Panc1 (cell line): ENCODE measurements at regions not wholly inside any gene's neighbourhood (a gene's known extent, or its start where the extent isn't known, plus 50 kb on each side); places are given as distances from the start of the nearest gene placed in this dataset.

ENCODE experiments used
- ATAC-seq: fragments of 200-7000 bp; cut with Tn5 transposase; 2 replicates; pipeline ENCODE4 v1.9.1; 2020; ENCODE audit warnings: mild to moderate bottlenecking, moderate library complexity
- BruUV-seq: library from RNA; stranded (reverse); fragments of 400-500 nt; replicated peaks from 2 replicates; lab custom pipeline; 2021; lab: Mats Ljungman, UMichigan
- CTCF ChIA-PET: fragments of 300-600 bp; sonication (Branson Sonifier 250); formaldehyde crosslinking; loops from one replicate; lab custom pipeline; 2022; ENCODE audit warnings: antibody characterized with exemption; lab: Charles Lee
- POLR2A ChIA-PET: fragments of 300-600 bp; sonication (Branson Sonifier 250); formaldehyde crosslinking; loops from one replicate; lab custom pipeline; 2022; ENCODE audit warnings: antibody characterized with exemption; lab: Charles Lee
- DNase-seq: peaks from one replicate; pipeline ENCODE4 v3.0.0-alpha.2; 2010; ENCODE audit warnings: low read depth, low spot score
- H3K27ac ChIP-seq: 2 replicates; pipeline ENCODE4 v1.5.1; 2011; ENCODE audit warnings: mild to moderate bottlenecking, low read length, inconsistent platforms
- H3K27me3 ChIP-seq: fragments of 200-500 bp; sonication (Bioruptor generic); 2 replicates; pipeline ENCODE4 v1.6.0; 2014; ENCODE audit warnings: low read length, inconsistent platforms; ENCODE audit not compliant: control insufficient read depth, insufficient read depth
- H3K36me3 ChIP-seq: fragments of 200-500 bp; sonication (Bioruptor generic); 2 replicates; pipeline ENCODE4 v1.5.1; 2014; ENCODE audit warnings: inconsistent platforms, mild to moderate bottlenecking, low read length, moderate library complexity; ENCODE audit not compliant: control insufficient read depth, insufficient read depth
- H3K4me1 ChIP-seq: 2 replicates; pipeline ENCODE4 v1.5.1; 2011; ENCODE audit warnings: inconsistent platforms, mild to moderate bottlenecking, low read length, moderate library complexity; ENCODE audit not compliant: control insufficient read depth, insufficient read depth
- H3K4me3 ChIP-seq, 2 experiments: 2 replicates each; pipeline ENCODE4 v1.5.1; 2011 to 2012; ENCODE audit warnings: low read depth in 2 of 2, low read length in 2 of 2, mild to moderate bottlenecking in 2 of 2, inconsistent platforms in 1 of 2, moderate library complexity in 1 of 2
- H3K9me3 ChIP-seq: fragments of 200-500 bp; sonication (Bioruptor generic); 2 replicates; pipeline ENCODE4 v1.5.1; 2014; ENCODE audit warnings: low read depth, mild to moderate bottlenecking, inconsistent platforms, low read length, moderate library complexity; ENCODE audit not compliant: control insufficient read depth, insufficient read depth
- CTCF ChIP-seq: fragments of 450-650 bp; IDR thresholded peaks from 2 replicates; pipeline ENCODE4 v1.5.1; 2017; ENCODE audit warnings: mild to moderate bottlenecking
- POLR2AphosphoS5 ChIP-seq: IDR thresholded peaks from 2 replicates; pipeline ENCODE4 v1.6.1; 2012; ENCODE audit warnings: mild to moderate bottlenecking, low read depth, low read length, moderate library complexity
- SIN3A ChIP-seq: IDR thresholded peaks from 2 replicates; pipeline ENCODE4 v1.6.1; 2012; ENCODE audit warnings: low read depth, mild to moderate bottlenecking, low read length, moderate library complexity, borderline replicate concordance; ENCODE audit not compliant: insufficient read depth
- TCF7L2 ChIP-seq: IDR thresholded peaks from 2 replicates; pipeline ENCODE4 v1.6.1; 2011; ENCODE audit warnings: mild to moderate bottlenecking, low read depth, low read length, inconsistent platforms
- in situ Hi-C: cut with HindIII; loops from 2 replicates; pipeline ENCODE4 v1.10.0; 2016; ENCODE audit warnings: low sequenced_read_pairs, low pct_unique_long_range_greater_than_20kb
- intact Hi-C: fragments of 100-400 bp; cut with micrococcal nuclease; formaldehyde crosslinking; loops from one replicate; pipeline ENCODE4 v1.10.0; 2022; ENCODE audit not compliant: unreplicated experiment
- TF ChIP-seq, protein P1 (sequence below), 2 experiments: IDR thresholded peaks; 2 replicates each; pipeline ENCODE4 v1.6.1; 2011 to 2012; ENCODE audit warnings: low read depth in 2 of 2, control low read depth in 1 of 2, low read length in 1 of 2, mild to moderate bottlenecking in 1 of 2, moderate library complexity in 1 of 2; ENCODE audit not compliant: insufficient read depth in 1 of 2

GRCh38 chr2:106653465-106653864, 166.3 kb downstream of the CD8B2 start:
- H3K4me3 ChIP-seq: no peak overlapping the region
- no peaks in the 10 kb centered on the region; the same call in 1 of the 2 replicates for H3K27me3 ChIP-seq
- intact Hi-C loops (no loop called here), in situ Hi-C loops (no loop called here)
- no TSS peak for BruUV-seq
- ATAC-seq: no peak
- CTCF ChIA-PET: no interaction called here
- DNase-seq: no peak
- POLR2A ChIA-PET: no interaction called here
- H3K27ac ChIP-seq: no peak overlapping the region
- no peaks in the 10 kb centered on the region for H3K9me3 ChIP-seq
- no peaks in the 10 kb centered on the region for H3K36me3 ChIP-seq
- TF ChIP-seq CTCF (no peak), TCF7L2 (no peak), POLR2AphosphoS5 (no peak), SIN3A (no peak)
- no peaks in the 10 kb centered on the region for H3K4me1 ChIP-seq

GRCh38 chr2:106658616-106659015, 171.5 kb downstream of the CD8B2 start:
- Histone ChIP-seq H3K4me3 (no peak overlapping the region), H3K4me1 (no peaks in the 10 kb centered on the region), H3K36me3 (no peaks in the 10 kb centered on the region), H3K27me3 (no peaks in the 10 kb centered on the region), H3K9me3 (no peaks in the 10 kb centered on the region), H3K27ac (no peak overlapping the region)
- no peak for ATAC-seq
- DNase-seq: no peak
- BruUV-seq: no TSS peak
- CTCF ChIA-PET: no interaction called here
- TF ChIP-seq TCF7L2 (no peak), POLR2AphosphoS5 (no peak), CTCF (no peak), SIN3A (no peak)
- TF ChIP-seq, protein P1, sequence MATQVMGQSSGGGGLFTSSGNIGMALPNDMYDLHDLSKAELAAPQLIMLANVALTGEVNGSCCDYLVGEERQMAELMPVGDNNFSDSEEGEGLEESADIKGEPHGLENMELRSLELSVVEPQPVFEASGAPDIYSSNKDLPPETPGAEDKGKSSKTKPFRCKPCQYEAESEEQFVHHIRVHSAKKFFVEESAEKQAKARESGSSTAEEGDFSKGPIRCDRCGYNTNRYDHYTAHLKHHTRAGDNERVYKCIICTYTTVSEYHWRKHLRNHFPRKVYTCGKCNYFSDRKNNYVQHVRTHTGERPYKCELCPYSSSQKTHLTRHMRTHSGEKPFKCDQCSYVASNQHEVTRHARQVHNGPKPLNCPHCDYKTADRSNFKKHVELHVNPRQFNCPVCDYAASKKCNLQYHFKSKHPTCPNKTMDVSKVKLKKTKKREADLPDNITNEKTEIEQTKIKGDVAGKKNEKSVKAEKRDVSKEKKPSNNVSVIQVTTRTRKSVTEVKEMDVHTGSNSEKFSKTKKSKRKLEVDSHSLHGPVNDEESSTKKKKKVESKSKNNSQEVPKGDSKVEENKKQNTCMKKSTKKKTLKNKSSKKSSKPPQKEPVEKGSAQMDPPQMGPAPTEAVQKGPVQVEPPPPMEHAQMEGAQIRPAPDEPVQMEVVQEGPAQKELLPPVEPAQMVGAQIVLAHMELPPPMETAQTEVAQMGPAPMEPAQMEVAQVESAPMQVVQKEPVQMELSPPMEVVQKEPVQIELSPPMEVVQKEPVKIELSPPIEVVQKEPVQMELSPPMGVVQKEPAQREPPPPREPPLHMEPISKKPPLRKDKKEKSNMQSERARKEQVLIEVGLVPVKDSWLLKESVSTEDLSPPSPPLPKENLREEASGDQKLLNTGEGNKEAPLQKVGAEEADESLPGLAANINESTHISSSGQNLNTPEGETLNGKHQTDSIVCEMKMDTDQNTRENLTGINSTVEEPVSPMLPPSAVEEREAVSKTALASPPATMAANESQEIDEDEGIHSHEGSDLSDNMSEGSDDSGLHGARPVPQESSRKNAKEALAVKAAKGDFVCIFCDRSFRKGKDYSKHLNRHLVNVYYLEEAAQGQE (IDR thresholded peaks at IDR 0.05; ENCODE audit: insufficient read depth in 1 of 2, low read depth in 2 of 2, low read length in 1 of 2): no peak
- in situ Hi-C loops (no loop called here), intact Hi-C loops (no loop called here)
- POLR2A ChIA-PET: no interaction called here
